GM18868 (cell line): ENCODE measurements at regions not wholly inside any gene's neighbourhood (a gene's known extent, or its start where the extent isn't known, plus 50 kb on each side); places are given as distances from the start of the nearest gene placed in this dataset.
"Not testable (repeated sequence)": the region's sequence is repeated elsewhere in the genome, so short reads cannot be mapped to it uniquely, and the experiment has no call there.

Source experiments
- ATAC-seq: cut with Tn5 transposase; IDR thresholded peaks from one replicate; pipeline ENCODE4 v1.9.1; 2021; ENCODE audit warnings: mild to moderate bottlenecking, moderate library complexity; ENCODE audit not compliant: unreplicated experiment

- no peak for ATAC-seq
These were observed 55.4 kb upstream of the GRPR start for GRCh38 chrX:16067886-16068515.

GRCh38 chrX:16063921-16064320 is 59.4 kb upstream of the GRPR start:
- no peak for ATAC-seq

GRCh38 chrX:16063141-16063540 is 60.2 kb upstream of the GRPR start:
- no peak for ATAC-seq

- ATAC-seq: no peak
These were observed 62.1 kb upstream of the GRPR start for GRCh38 chrX:16061296-16061695.

GRCh38 chrX:16060252-16060651 is 63.1 kb upstream of the GRPR start:
- ATAC-seq: no peak

- ATAC-seq: not testable (repeated sequence)
These were observed 74.2 kb upstream of the GRPR start for GRCh38 chrX:16049126-16049525.

GRCh38 chrX:16042980-16043379 is 80.4 kb upstream of the GRPR start:
- no peak for ATAC-seq

- ATAC-seq: peak; percentile 63
These were observed 83.5 kb upstream of the GRPR start for GRCh38 chrX:16039834-16040233.

- peak; percentile 67 for ATAC-seq
These were observed 84.0 kb upstream of the GRPR start for GRCh38 chrX:16039363-16039762.

GRCh38 chrX:16033331-16033730 is 90.0 kb upstream of the GRPR start:
- no peak for ATAC-seq

- no peak for ATAC-seq
These were observed 94.8 kb upstream of the GRPR start for GRCh38 chrX:16028576-16028975.

GRCh38 chrX:16023790-16024734 is 99.3 kb upstream of the GRPR start:
- ATAC-seq: peak; percentile 99

- no peak for ATAC-seq
These were observed 100.7 kb upstream of the GRPR start for GRCh38 chrX:16022580-16023200.

GRCh38 chrX:16018291-16018690 is 105.1 kb upstream of the GRPR start:
- ATAC-seq: no peak

- no peak for ATAC-seq
These were observed 109.2 kb upstream of the GRPR start for GRCh38 chrX:16014171-16014570.

- ATAC-seq: no peak
These were observed 111.1 kb upstream of the GRPR start for GRCh38 chrX:16012250-16012649.

GRCh38 chrX:16005917-16006316 is 117.4 kb upstream of the GRPR start:
- ATAC-seq: no peak

- no peak for ATAC-seq
These were observed 121.2 kb upstream of the GRPR start for GRCh38 chrX:16002185-16002584.

- no peak for ATAC-seq
These were observed 125.0 kb upstream of the GRPR start for GRCh38 chrX:15998350-15998749.

- no peak for ATAC-seq
These were observed 133.6 kb upstream of the GRPR start for GRCh38 chrX:15989716-15990115.

- ATAC-seq: peak; percentile 43
These were observed 134.3 kb upstream of the AP1S2 start for GRCh38 chrX:15988661-15989603.
